ENCODE measurements at regions not wholly inside any gene's neighbourhood (a gene's known extent, or its start where the extent isn't known, plus 50 kb on each side); places are given as distances from the start of the nearest gene placed in this dataset.
"Not testable (repeated sequence)": the region's sequence is repeated elsewhere in the genome, so short reads cannot be mapped to it uniquely, and the experiment has no call there.

- no peak for DNase-seq (ENCODE audit: low read depth in 2 of 2)
Observed at GRCh38 chr17:77618731-77619130, 339.8 kb upstream of the TNRC6C start.

DNA sequence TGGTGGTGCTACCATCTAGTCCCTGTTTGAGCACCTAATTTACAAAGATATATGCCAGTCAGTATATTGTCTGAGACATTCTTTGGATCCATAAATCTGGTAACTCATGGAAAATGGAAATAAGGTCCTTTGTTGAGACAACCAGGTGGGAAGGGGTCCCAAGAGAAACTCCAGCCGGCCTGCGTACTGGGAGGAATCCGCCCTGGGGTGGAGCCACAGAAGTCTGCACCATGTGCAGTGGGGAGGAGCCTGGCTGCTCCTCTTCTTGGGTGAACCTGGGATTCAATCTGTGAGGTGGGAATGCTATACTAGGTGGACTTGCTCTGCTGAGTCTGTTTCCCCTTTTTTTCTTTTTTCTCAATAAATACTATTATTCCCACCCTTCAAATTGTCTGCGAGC lies 339.2 kb upstream of the TNRC6C start:
- no peak for DNase-seq (ENCODE audit: low read depth in 2 of 2)

DNA sequence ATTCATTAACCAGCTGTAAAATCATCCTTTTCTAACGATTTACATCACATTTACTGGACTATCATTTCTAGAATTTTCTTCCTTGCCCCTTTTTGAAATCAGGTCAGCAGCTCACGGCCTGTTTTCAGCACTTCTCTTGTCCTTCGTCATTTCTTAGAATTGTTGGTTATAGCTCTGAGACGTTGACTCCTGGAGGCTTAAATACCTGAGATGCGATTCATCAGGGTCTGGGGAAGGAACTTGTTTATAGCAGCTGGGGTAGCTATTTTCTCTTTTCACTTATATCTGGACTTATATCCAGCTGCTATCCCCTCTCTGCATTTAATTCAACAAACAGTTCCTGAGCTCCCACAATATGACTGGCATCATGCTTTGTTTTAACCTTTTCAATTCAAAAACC lies 338.7 kb upstream of the TNRC6C start:
- no peak for DNase-seq (ENCODE audit: low read depth in 2 of 2)

DNA sequence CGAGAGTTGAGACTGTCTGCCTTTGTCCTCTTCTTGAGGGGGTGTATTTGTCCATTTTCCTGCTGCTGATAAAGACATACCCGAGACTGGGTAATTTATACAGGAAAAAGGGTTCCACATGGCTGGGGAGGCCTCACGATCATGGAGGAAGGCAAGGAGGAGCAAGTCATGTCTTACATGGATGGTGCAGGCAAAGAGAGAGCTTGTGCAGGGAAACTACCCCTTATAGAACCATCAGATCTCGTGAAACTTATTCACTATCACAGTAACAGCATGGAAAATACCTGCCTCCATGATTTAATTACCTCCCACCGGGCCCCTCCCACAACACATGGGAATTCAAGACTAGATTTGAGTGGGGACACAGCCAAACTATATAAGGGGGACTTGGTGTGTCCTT lies 338.2 kb upstream of the TNRC6C start:
- DNase-seq (ENCODE audit: low read depth in 2 of 2): no peak

GRCh38 chr17:77622084-77622483 lies 336.4 kb upstream of the TNRC6C start:
- DNase-seq (ENCODE audit: low read depth in 2 of 2): not testable (repeated sequence)

DNA sequence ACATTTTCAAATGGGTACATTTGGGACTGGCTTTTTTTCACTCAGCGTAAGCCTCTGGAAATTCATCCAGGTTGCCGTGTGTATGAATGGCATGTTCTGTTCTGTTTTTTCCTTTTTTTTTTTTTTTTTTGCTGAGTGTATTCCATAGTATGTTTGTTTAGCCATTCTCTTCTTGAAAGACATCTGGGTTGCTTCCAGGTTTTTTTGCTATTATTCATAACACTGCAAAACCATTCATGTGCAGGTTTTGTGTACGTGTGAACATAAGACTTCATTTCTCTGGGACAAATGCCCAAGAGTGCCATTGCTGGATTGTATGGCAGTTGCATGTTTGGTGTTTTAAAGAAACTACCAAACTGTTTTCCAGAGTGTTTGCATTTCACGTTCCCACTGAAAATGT lies 335.9 kb upstream of the TNRC6C start:
- DNase-seq (ENCODE audit: low read depth in 2 of 2): no peak

- not testable (repeated sequence) for DNase-seq (ENCODE audit: low read depth in 2 of 2)
Observed at GRCh38 chr17:77623321-77623720, 335.2 kb upstream of the TNRC6C start.

DNA sequence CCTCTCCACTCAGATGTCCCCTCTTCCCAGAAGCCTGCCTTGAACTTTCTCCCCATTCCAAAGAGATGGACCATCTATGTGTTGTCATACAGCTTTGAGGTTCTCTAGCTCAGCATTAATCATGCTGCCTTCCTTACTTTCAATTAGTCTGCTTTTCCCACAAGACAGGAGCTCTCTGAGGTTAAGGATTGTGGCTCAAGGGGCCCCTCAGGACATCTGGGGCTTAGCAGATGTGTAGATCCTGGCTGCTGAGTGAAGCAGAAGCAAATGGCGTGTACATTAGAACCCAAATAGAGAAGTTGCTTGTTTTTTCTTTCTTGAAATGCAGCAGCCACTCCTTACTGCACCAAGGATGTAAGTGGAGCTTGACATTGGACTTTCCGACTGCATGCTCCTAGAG lies 330.5 kb upstream of the TNRC6C start:
- no peak for DNase-seq (ENCODE audit: low read depth in 2 of 2)

- DNase-seq (ENCODE audit: low read depth in 2 of 2): not testable (repeated sequence)
Observed at GRCh38 chr17:77629284-77629683, 329.2 kb upstream of the TNRC6C start.

GRCh38 chr17:77631307-77631706 lies 327.2 kb upstream of the TNRC6C start:
- DNase-seq (ENCODE audit: low read depth in 2 of 2): no peak

- DNase-seq (ENCODE audit: low read depth in 2 of 2): no peak
Observed at GRCh38 chr17:77632619-77633018, 325.9 kb upstream of the TNRC6C start.

DNA sequence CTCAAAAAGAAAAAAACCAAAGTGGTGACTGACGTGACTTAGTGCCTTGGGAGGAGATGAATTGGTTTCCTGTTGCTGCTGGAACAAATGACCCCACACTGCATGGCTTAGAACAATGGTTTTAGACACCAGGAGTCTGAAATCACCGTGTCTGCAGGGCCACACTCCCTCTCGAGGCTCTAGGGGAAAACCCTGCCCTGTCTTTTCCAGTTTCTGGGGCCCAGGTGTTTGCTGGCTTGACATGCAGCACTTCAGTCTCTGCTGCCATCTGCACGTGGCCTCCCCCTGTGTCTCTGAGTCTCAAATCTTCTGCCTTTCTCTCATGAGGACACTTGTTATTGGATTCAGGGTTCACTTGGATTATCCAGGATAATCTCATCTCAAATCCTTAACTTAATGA lies 323.8 kb upstream of the TNRC6C start:
- peak; percentile 40 to 50 for DNase-seq (ENCODE audit: low read depth in 2 of 2)

DNA sequence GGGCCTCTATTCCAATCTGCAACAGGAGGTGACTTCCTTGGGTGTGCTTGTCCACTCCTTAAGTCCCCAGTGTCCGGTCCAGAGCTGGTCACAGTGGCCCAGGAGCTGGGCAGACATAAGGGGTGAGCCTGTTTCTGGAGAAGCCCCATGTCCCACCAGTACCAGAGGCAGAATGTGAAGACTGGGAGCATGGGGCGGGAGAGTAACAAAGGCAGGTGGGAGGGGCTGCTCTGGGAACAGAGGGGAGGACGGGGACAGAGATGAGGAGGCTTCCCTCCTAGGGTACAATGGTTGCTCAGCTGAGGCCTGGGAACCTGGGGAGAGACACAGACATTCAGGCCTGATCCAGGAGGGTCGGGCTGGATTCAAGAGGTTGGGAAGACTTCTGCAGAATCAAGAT lies 323.3 kb upstream of the TNRC6C start:
- no peak for DNase-seq (ENCODE audit: low read depth in 2 of 2)

- DNase-seq (ENCODE audit: low read depth in 2 of 2): not testable (repeated sequence)
Observed at GRCh38 chr17:77635785-77636184, 322.7 kb upstream of the TNRC6C start.

- DNase-seq (ENCODE audit: low read depth in 2 of 2): no peak
Observed at GRCh38 chr17:77636835-77637817, 321.4 kb upstream of the TNRC6C start.

GRCh38 chr17:77637818-77638575 lies 320.5 kb upstream of the TNRC6C start:
- no peak for DNase-seq (ENCODE audit: low read depth in 2 of 2)

DNA sequence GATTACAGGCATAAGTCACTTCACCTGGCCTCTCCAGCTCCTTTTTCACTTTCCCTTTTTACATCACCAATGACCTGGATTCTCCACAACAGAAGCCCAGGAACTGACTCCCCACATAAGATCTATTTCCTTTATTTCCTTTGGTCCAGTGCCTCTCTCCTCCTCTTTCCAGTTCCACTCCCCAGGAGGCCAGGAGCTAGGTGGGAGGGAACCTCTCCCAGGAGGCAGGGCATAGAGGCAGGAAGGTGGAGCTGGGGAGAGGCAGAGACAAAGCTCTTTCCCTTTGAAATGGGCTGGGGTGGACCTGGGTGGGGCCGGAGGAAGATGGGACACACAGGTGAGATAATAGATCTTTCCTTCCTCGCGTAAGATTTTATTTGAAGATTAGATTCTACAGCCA lies 318.3 kb upstream of the TNRC6C start:
- no peak for DNase-seq (ENCODE audit: low read depth in 2 of 2)

GRCh38 chr17:77640916-77641605 lies 317.4 kb upstream of the TNRC6C start:
- no peak for DNase-seq (ENCODE audit: low read depth in 2 of 2)

DNA sequence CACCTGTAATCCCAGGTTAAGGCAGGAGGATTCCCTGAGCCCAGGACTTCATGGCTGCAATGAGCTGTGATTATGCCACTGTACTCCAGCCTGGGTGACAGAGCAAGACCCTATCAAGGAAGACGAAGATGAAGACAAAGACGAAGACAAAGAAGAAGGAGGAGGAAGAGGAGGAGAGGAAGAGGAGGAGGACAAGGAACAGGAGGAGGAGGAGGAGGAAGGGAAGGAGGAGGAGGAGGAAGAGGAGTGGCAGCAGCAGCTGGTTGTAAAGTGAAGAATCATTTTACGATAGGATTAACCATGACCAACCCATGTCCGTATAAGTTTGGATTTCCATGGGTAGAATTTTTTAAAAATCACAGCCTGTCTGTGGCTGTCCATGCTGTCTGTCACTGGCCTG lies 316.8 kb upstream of the TNRC6C start:
- no peak for DNase-seq (ENCODE audit: low read depth in 2 of 2)

- no peak for DNase-seq (ENCODE audit: low read depth in 2 of 2)
Observed at GRCh38 chr17:77644181-77645071, 314.1 kb upstream of the TNRC6C start.
